Neural cell (in vitro differentiated cells): ENCODE measurements at regions not wholly inside any gene's neighbourhood (a gene's known extent, or its start where the extent isn't known, plus 50 kb on each side); places are given as distances from the start of the nearest gene placed in this dataset.

Experiments
- H2AFZ ChIP-seq: fragments of 200-600, 300-800 bp; sonication (generic), shearing (Covaris generic); 2 replicates; pipeline ENCODE4 v1.6.0; 2014; ENCODE audit warnings: low read depth, mild to moderate bottlenecking, antibody characterized with exemption, low read length, moderate library complexity
- H3F3A ChIP-seq: fragments of 200-600 bp; shearing (Covaris generic); 2 replicates; pipeline ENCODE4 v1.6.1; 2016; ENCODE audit warnings: mild to moderate bottlenecking, moderate library complexity, mixed read lengths, antibody characterized with exemption, low read length; ENCODE audit not compliant: insufficient read depth, poor library complexity, severe bottlenecking
- H3K27ac ChIP-seq: fragments of 200-600, 300-800 bp; sonication (generic), shearing (Covaris generic); 2 replicates; pipeline ENCODE4 v1.5.1; 2014; ENCODE audit warnings: mild to moderate bottlenecking, low read length, moderate library complexity
- H3K27me3 ChIP-seq: fragments of 300-800, 200-600 bp; sonication (generic), shearing (Covaris generic); 2 replicates; pipeline ENCODE4 v1.6.0; 2014; ENCODE audit warnings: mild to moderate bottlenecking, low read depth, low read length, moderate library complexity; ENCODE audit not compliant: insufficient read depth
- H3K36me3 ChIP-seq: fragments of 300-800, 200-600 bp; sonication (generic), shearing (Covaris generic); 2 replicates; pipeline ENCODE4 v1.5.1; 2014; ENCODE audit warnings: mild to moderate bottlenecking, antibody characterized with exemption, low read length, moderate library complexity; ENCODE audit not compliant: insufficient read depth
- H3K4me2 ChIP-seq: fragments of 300-800, 200-600 bp; sonication (generic), shearing (Covaris generic); 2 replicates; pipeline ENCODE4 v1.6.0; 2014; ENCODE audit warnings: mild to moderate bottlenecking, low read length
- H3K4me3 ChIP-seq: fragments of 300-800, 200-600 bp; sonication (generic), shearing (Covaris generic); 2 replicates; pipeline ENCODE4 v1.5.1; 2014; ENCODE audit warnings: mild to moderate bottlenecking, low read length, moderate library complexity
- H3K79me2 ChIP-seq: fragments of 200-600 bp; shearing (Covaris generic); replicated peaks from 2 replicates; pipeline ENCODE4 v1.6.0; 2014; ENCODE audit warnings: mild to moderate bottlenecking, low read length, moderate library complexity; ENCODE audit not compliant: insufficient read depth
- H3K9ac ChIP-seq: fragments of 300-800, 200-600 bp; sonication (generic), shearing (Covaris generic); 2 replicates; pipeline ENCODE4 v1.6.1; 2016; ENCODE audit warnings: mild to moderate bottlenecking, low read length, mixed read lengths
- H3K9me2 ChIP-seq: fragments of 200-600 bp; shearing (Covaris generic); 2 replicates; pipeline ENCODE4 v1.6.1; 2016; ENCODE audit warnings: mild to moderate bottlenecking, low read length, mixed read lengths; ENCODE audit not compliant: insufficient read depth
- H3K9me3 ChIP-seq: fragments of 200-600, 300-800 bp; sonication (generic), shearing (Covaris generic); 2 replicates; pipeline ENCODE4 v1.6.1; 2016; ENCODE audit warnings: mild to moderate bottlenecking, mixed run types, low read length, moderate library complexity, mixed read lengths
- H4K20me1 ChIP-seq: fragments of 200-600 bp; shearing (Covaris generic); 2 replicates; pipeline ENCODE4 v1.6.1; 2016; ENCODE audit warnings: mild to moderate bottlenecking, mixed run types; ENCODE audit not compliant: insufficient read depth
- CTCF ChIP-seq: fragments of 450-650 bp; IDR thresholded peaks from 2 replicates; pipeline ENCODE4 v1.5.1; 2014; ENCODE audit warnings: antibody characterized with exemption, mild to moderate bottlenecking, moderate library complexity; ENCODE audit not compliant: poor library complexity, severe bottlenecking
- EP300 ChIP-seq: fragments of 450-650 bp; conservative IDR thresholded peaks from 2 replicates; pipeline ENCODE4 v1.6.1; 2014; ENCODE audit warnings: antibody characterized with exemption, mild to moderate bottlenecking, moderate library complexity; ENCODE audit not compliant: poor library complexity, severe bottlenecking
- EZH2 ChIP-seq: fragments of 200-600, 300-800 bp; shearing (Covaris generic), sonication (generic); IDR thresholded peaks from 2 replicates; pipeline ENCODE4 v1.6.1; 2014; ENCODE audit warnings: antibody characterized with exemption, low read length, borderline replicate concordance, mild to moderate bottlenecking; ENCODE audit not compliant: insufficient read depth, poor library complexity, severe bottlenecking
- MXI1 ChIP-seq: fragments of 450-650 bp; conservative IDR thresholded peaks from 2 replicates; pipeline ENCODE4 v1.6.1; 2014; ENCODE audit warnings: antibody characterized with exemption, mild to moderate bottlenecking; ENCODE audit not compliant: poor library complexity, severe bottlenecking
- POLR2AphosphoS5 ChIP-seq: IDR thresholded peaks from 2 replicates; pipeline ENCODE4 v1.6.1; 2012
- RAD21 ChIP-seq: fragments of 450-650 bp; conservative IDR thresholded peaks from 2 replicates; pipeline ENCODE4 v1.6.1; 2014; ENCODE audit warnings: antibody characterized with exemption, mild to moderate bottlenecking, moderate library complexity
- REST ChIP-seq: IDR thresholded peaks from 2 replicates; pipeline ENCODE4 v1.6.1; 2012; ENCODE audit warnings: borderline replicate concordance
- SMC3 ChIP-seq: fragments of 450-650 bp; conservative IDR thresholded peaks from 2 replicates; pipeline ENCODE4 v1.6.1; 2014; ENCODE audit warnings: antibody characterized with exemption, mild to moderate bottlenecking, moderate library complexity; ENCODE audit not compliant: poor library complexity
- TAF1 ChIP-seq: IDR thresholded peaks from 2 replicates; pipeline ENCODE4 v1.6.1; 2012; ENCODE audit warnings: low read depth

DNA sequence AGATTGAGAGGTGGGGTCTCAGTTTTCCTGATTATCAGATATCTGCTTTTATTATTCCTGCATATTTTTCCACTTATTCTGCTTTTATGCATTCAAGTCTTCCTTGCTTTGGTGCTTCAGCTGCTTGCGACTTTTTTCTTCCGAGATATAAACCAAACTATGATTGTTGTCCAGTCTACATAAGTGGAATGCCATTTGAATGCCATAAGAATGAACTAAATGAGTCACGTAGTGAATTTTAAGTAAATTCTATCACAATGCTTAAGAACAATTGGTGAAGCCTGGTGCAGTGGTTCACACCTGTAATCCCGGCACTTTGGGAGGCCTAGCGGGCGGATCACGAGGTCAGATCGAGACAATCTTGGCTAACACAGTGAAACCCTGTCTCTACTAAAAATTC lies 189.1 kb downstream of the PCDH18 start:
- Histone ChIP-seq H3K27ac (no peak overlapping the region), H3K9me3 (no peaks in the 10 kb centered on the region), H3K4me3 (no peak overlapping the region), H3K27me3 (no peaks in the 10 kb centered on the region), H3K9me2 (no peaks in the 10 kb centered on the region), H3F3A (no peaks in the 10 kb centered on the region), H2AFZ (no peak overlapping the region), H3K36me3 (no peaks in the 10 kb centered on the region), H4K20me1 (no peaks in the 10 kb centered on the region), H3K4me2 (no peak overlapping the region), H3K79me2 (no peaks in the 10 kb centered on the region), H3K9ac (no peak overlapping the region)
- no peak for TF ChIP-seq EZH2
- TF ChIP-seq SMC3: no peak
- no peak for TF ChIP-seq POLR2AphosphoS5
- TF ChIP-seq CTCF: no peak
- no peak for TF ChIP-seq MXI1
- TF ChIP-seq RAD21: no peak
- TF ChIP-seq REST: no peak
- no peak for TF ChIP-seq EP300
- TF ChIP-seq TAF1: no peak

- no peak overlapping the region for H3K27ac ChIP-seq
- TF ChIP-seq POLR2AphosphoS5: no peak
- no peak for TF ChIP-seq CTCF
- no peak for TF ChIP-seq SMC3
- no peak for TF ChIP-seq EZH2
- TF ChIP-seq MXI1: no peak
- no peak for TF ChIP-seq EP300
- TF ChIP-seq TAF1: no peak
- TF ChIP-seq REST: no peak
- no peak for TF ChIP-seq RAD21
- H3K4me2 ChIP-seq: no peak overlapping the region
- no peaks in the 10 kb centered on the region for H4K20me1 ChIP-seq
- no peaks in the 10 kb centered on the region for H3K9me3 ChIP-seq
- H3K79me2 ChIP-seq: no peaks in the 10 kb centered on the region
- no peak overlapping the region for H3K4me3 ChIP-seq
- no peaks in the 10 kb centered on the region for H3K36me3 ChIP-seq
- H3F3A ChIP-seq: no peaks in the 10 kb centered on the region
- no peaks in the 10 kb centered on the region for H3K9me2 ChIP-seq
- H2AFZ ChIP-seq: no peak overlapping the region
- no peaks in the 10 kb centered on the region for H3K27me3 ChIP-seq
- H3K9ac ChIP-seq: no peak overlapping the region
Measured at GRCh38 chr4:137333031-137333430, 199.3 kb downstream of the PCDH18 start.
